GM12878 (cell line): ENCODE measurements at regions not wholly inside any gene's neighbourhood (a gene's known extent, or its start where the extent isn't known, plus 50 kb on each side); places are given as distances from the start of the nearest gene placed in this dataset.

Source experiments
- ATAC-seq: fragments of 200-7000 bp; cut with Tn5 transposase; 3 replicates; pipeline ENCODE4 v1.9.1; 2020; ENCODE audit warnings: mild to moderate bottlenecking, moderate library complexity
- BruUV-seq: library from RNA; stranded (reverse); fragments of 400-500 nt; replicated peaks from 2 replicates; lab custom pipeline; 2021; lab: Mats Ljungman, UMichigan
- CTCF ChIA-PET: fragments of 300-600 bp; sonication (Branson Sonifier 250); formaldehyde crosslinking; extraction: SDS; loops from one replicate; lab custom pipeline; 2021; ENCODE audit warnings: inconsistent platforms; lab: Yijun Ruan, JAX
- POLR2A ChIA-PET: fragments of 350-600 bp; formaldehyde crosslinking; extraction: SDS; loops from one replicate; lab custom pipeline; 2021; ENCODE audit warnings: inconsistent platforms; lab: Charles Lee
- RAD21 ChIA-PET: fragments of 300-600 bp; sonication (Branson Sonifier 250); formaldehyde crosslinking; loops from one replicate; lab custom pipeline; 2023; ENCODE audit warnings: antibody characterized with exemption; ENCODE audit not compliant: unreplicated experiment; lab: Charles Lee
- SMC1A ChIA-PET: fragments of 300-600 bp; sonication (Branson Sonifier 250); formaldehyde crosslinking; loops from one replicate; lab custom pipeline; 2023; ENCODE audit not compliant: unreplicated experiment, uncharacterized antibody; lab: Charles Lee
- DNase-seq: peaks from one replicate; pipeline ENCODE4 v3.0.0-alpha.2; 2011; ENCODE audit warnings: low read depth, low spot score
- FAIRE-seq: peaks from 3 replicates; lab custom pipeline; 2011; peaks lifted over from hg19 to GRCh38; lab: Jason Lieb, UNC
- H2AFZ ChIP-seq: 2 replicates; pipeline ENCODE4 v1.6.0; 2011; ENCODE audit warnings: low read depth, low read length, control low read depth; ENCODE audit not compliant: control insufficient read depth
- H3K27ac ChIP-seq: 2 replicates; pipeline ENCODE4 v1.5.1; 2011; ENCODE audit warnings: control low read depth; ENCODE audit not compliant: control insufficient read depth, insufficient read depth
- H3K27me3 ChIP-seq, 2 experiments: replicated peaks in 1 of 2; 2 replicates each; pipeline versions ENCODE4 v1.6.0 to v1.6.1; 2011; ENCODE audit warnings: low read length in 1 of 2; ENCODE audit not compliant: control insufficient read depth in 2 of 2, insufficient read depth in 2 of 2
- H3K36me3 ChIP-seq, 2 experiments: 2 replicates each; pipeline ENCODE4 v1.5.1; 2011; ENCODE audit warnings: low read length in 1 of 2; ENCODE audit not compliant: control insufficient read depth in 2 of 2, insufficient read depth in 2 of 2
- H3K4me1 ChIP-seq: 2 replicates; pipeline ENCODE4 v1.6.1; 2011; ENCODE audit warnings: mild to moderate bottlenecking, low read length, moderate library complexity, mixed read lengths; ENCODE audit not compliant: control insufficient read depth, insufficient read depth
- H3K4me2 ChIP-seq: 2 replicates; pipeline ENCODE4 v1.6.0; 2011; ENCODE audit warnings: control low read depth; ENCODE audit not compliant: control insufficient read depth, insufficient read depth
- H3K4me3 ChIP-seq: fragments of 200-600 bp; sonication (generic); 2 replicates; pipeline ENCODE4 v1.5.1; 2016
- H3K79me2 ChIP-seq: 2 replicates; pipeline ENCODE4 v1.6.0; 2011; ENCODE audit warnings: low read length; ENCODE audit not compliant: control insufficient read depth, insufficient read depth
- H3K9ac ChIP-seq: 2 replicates; pipeline ENCODE4 v1.8.0; 2011; ENCODE audit warnings: low read length, control low read depth, mixed read lengths; ENCODE audit not compliant: control insufficient read depth, insufficient read depth
- H3K9me3 ChIP-seq: replicated peaks from 3 replicates; pipeline ENCODE4 v1.5.1; 2011; ENCODE audit warnings: mild to moderate bottlenecking, low read length; ENCODE audit not compliant: control insufficient read depth, insufficient read depth
- H4K20me1 ChIP-seq: 2 replicates; pipeline ENCODE4 v1.6.0; 2011; ENCODE audit not compliant: control insufficient read depth, insufficient read depth
- ATF2 ChIP-seq: IDR thresholded peaks from 2 replicates; pipeline ENCODE4 v1.6.1; 2012; ENCODE audit warnings: low read length, inconsistent platforms
- BCL3 ChIP-seq: IDR thresholded peaks from 2 replicates; pipeline ENCODE4 v1.6.1; 2011; ENCODE audit warnings: borderline replicate concordance, low read depth, mild to moderate bottlenecking, moderate library complexity, low read length; ENCODE audit not compliant: insufficient read depth, poor library complexity, severe bottlenecking
- BMI1 ChIP-seq: fragments of 450-650 bp; IDR thresholded peaks from 2 replicates; pipeline ENCODE4 v1.6.1; 2016; ENCODE audit warnings: mild to moderate bottlenecking, moderate library complexity, borderline replicate concordance
- HSF1 ChIP-seq: fragments of 150-350 bp; IDR thresholded peaks from 2 replicates; pipeline ENCODE4 v1.6.1; 2014; ENCODE audit warnings: mild to moderate bottlenecking, low read depth, low read length
- NFIC ChIP-seq: IDR thresholded peaks from 2 replicates; pipeline ENCODE4 v1.6.1; 2012; ENCODE audit warnings: low read depth, mild to moderate bottlenecking, inconsistent platforms, low read length, moderate library complexity
- NR2F1 ChIP-seq: fragments of 450-650 bp; conservative IDR thresholded peaks from 2 replicates; pipeline ENCODE4 v1.6.1; 2017; ENCODE audit warnings: mild to moderate bottlenecking
- RUNX3 ChIP-seq: IDR thresholded peaks from 2 replicates; pipeline ENCODE4 v1.6.1; 2012; ENCODE audit warnings: low read length, inconsistent platforms
- ZNF207 ChIP-seq: fragments of 450-650 bp; IDR thresholded peaks from 2 replicates; pipeline ENCODE4 v1.6.1; 2014; ENCODE audit warnings: antibody characterized with exemption, mild to moderate bottlenecking, borderline replicate concordance
- WGBS: methylation state at CpG from one replicate; pipeline ENCODE4 v1.1.6; 2016; ENCODE audit warnings: low lambda C conversion rate; ENCODE audit not compliant: insufficient replicate concordance, insufficient coverage; ENCODE audit errors: missing lambda C conversion rate; 5-methylcytosine and 5-hydroxymethylcytosine counted together
- in situ Hi-C: fragments of 300-500 bp; cut with MboI; formaldehyde crosslinking; loops from 9 replicates; pipeline ENCODE4 v1.14.3; 2018; ENCODE audit warnings: mixed read lengths
- intact Hi-C: fragments of 100-400 bp; cut with micrococcal nuclease; formaldehyde crosslinking; loops from one replicate; pipeline ENCODE4 v1.14.2; 2022; ENCODE audit not compliant: unreplicated experiment

- SMC1A ChIA-PET, result interaction anchor here (0.6 to 26.8 kb wide), 12 partner anchors 11 to 1874 kb away, joined by 3 to 467 read pairs (median 3); no protein-coding TSS in a partner anchor
- TF ChIP-seq NFIC, result peak; percentile 37; the same call in 1 of the 2 replicates
- peak; percentile 8 for TF ChIP-seq ATF2
- peak; percentile 28 for TF ChIP-seq BCL3
- no peak for TF ChIP-seq BMI1
- TF ChIP-seq ZNF207, result no peak
- TF ChIP-seq RUNX3, result peak; percentile 17; the same call in 1 of the 2 replicates
- no peak for TF ChIP-seq HSF1
- TF ChIP-seq NR2F1, result peak; percentile 60
- POLR2A ChIA-PET, result interaction anchor here (0.6 to 4.0 kb wide), 5 partner anchors 9 to 271 kb away, joined by 3 to 15 read pairs (median 3); no protein-coding TSS in a partner anchor
- Histone ChIP-seq H3K4me2 (peak overlapping the region; percentile 69), H2AFZ (no peak overlapping the region; the same call in 1 of the 2 replicates), H3K27me3 (no peaks in the 10 kb centered on the region), H3K4me1 (peaks cover 32% of the 10 kb centered on the region), H3K4me3 (no peak overlapping the region), H3K9me3 (peaks cover 10% of the 10 kb centered on the region; the same call in 1 of the 3 replicates), H3K27ac (peak overlapping the region; percentile 77), H3K36me3 (no peaks in the 10 kb centered on the region), H3K9ac (0 out of 2 replicates have a peak overlapping the region, but pooled peaks have one; percentile 30), H4K20me1 (no peaks in the 10 kb centered on the region), H3K79me2 (no peaks in the 10 kb centered on the region)
- ATAC-seq, result peak; percentile 68
- CTCF ChIA-PET, result interaction anchor here (0.6 to 1.8 kb wide), 8 partner anchors 9 to 90 kb away, joined by 3 to 4 read pairs (median 3); no protein-coding TSS in a partner anchor
- peak; percentile 87 for FAIRE-seq
- no TSS peak for BruUV-seq
- WGBS, result 17% methylated on average over 9 of the region's 9 CpGs
- intact Hi-C loops (no loop called here), in situ Hi-C loops (no loop called here)
- RAD21 ChIA-PET, result interaction anchor here (0.6 to 2.5 kb wide), 8 partner anchors 8 to 449 kb away, joined by 3 to 24 read pairs (median 3); no protein-coding TSS in a partner anchor
- no peak for DNase-seq
These were observed 125.7 kb downstream of the B3GNT2 start for GRCh38 chr2:62321380-62322289.
